ENCODE measurements at regions not wholly inside any gene's neighbourhood (a gene's known extent, or its start where the extent isn't known, plus 50 kb on each side); places are given as distances from the start of the nearest gene placed in this dataset.
"Not testable (repeated sequence)": the region's sequence is repeated elsewhere in the genome, so short reads cannot be mapped to it uniquely, and the experiment has no call there.

DNA sequence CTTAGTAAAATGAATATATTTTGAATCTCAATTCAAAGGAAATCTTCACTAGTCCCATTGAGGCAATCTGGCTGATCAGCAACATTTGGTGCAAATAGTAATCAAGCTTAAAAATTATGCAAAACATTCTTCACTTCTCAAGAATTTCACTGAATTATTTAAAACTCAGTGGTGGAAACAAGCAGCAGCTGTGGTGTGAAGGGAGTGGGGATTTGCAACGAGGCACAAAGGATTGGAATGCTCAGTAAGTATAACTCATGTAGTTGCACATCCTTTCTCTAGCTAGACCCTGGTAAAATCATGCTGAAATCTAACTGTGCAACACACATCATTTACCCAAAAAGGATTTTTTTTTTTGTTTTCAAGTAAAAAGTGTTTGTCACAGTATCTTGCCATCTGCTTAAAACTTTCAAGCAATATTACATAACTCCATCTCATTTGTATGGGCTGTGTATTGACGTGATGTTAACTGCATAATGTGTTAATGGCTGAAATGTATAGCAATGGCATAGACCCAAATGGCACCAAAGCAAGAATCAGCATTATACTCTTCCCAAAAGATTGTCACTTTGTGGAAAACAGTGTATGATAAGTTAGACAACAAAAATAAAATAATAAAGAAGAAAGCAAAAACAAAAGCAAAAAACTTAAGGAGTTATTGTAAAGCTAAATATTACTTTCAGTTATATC lies 816.6 kb downstream of the EPHA3 start:
- FAIRE-seq (no peak), DNase-seq (ENCODE audit: low spot score) (no peak)

DNA sequence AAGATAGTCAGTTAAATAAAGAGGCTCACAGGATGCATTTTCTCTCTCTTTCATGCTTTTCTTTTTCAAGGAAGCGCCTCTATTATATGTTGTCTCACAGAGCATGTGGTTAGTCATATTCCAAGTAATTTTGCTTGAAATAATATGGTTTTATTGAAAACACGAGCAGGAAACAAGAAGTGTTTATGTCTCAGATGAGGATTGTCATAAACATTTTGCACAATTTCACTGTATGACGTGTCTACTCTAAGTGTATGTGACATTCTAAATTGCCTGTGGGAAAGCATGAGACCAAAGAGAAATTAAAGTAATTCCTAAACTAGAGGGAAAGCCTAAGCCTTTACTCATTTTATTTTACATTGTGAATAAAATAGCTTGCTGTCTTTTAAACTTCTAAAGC lies 818.6 kb downstream of the EPHA3 start:
- FAIRE-seq = no peak
- DNase-seq (ENCODE audit: low spot score) = no peak

GRCh38 chr3:89932882-89933281 lies 825.5 kb downstream of the EPHA3 start:
- DNase-seq (ENCODE audit: low spot score) = no peak
- no peak for FAIRE-seq

- not testable (repeated sequence) for DNase-seq (ENCODE audit: low spot score); FAIRE-seq
These were observed 837.0 kb downstream of the EPHA3 start for GRCh38 chr3:89944461-89944860.

DNA sequence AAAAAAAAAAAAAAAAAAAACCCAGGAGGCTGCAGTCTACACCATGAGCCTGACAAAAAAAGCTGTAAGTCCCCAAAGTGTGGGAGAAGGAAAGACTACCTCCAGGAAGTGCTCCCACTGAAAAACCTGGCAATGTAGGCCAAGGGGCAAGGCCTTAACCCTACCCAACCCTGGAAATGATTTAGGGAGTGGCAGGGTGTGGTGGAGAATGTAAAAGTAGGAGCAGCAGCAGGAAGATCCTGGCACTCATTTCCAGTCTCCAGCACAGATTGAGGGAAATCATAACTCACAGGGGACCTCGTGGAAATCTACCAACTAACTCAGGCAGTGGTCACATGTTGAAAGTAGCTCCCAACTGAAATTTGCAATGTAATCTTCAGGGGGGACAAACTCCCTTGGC lies 839.5 kb downstream of the EPHA3 start:
- FAIRE-seq (no peak), DNase-seq (ENCODE audit: low spot score) (no peak)

- DNase-seq (ENCODE audit: low spot score) (no peak), FAIRE-seq (no peak)
These were observed 840.0 kb downstream of the EPHA3 start for GRCh38 chr3:89947337-89947954.

- FAIRE-seq (no peak), DNase-seq (ENCODE audit: low spot score) (no peak)
These were observed 840.6 kb downstream of the EPHA3 start for GRCh38 chr3:89948008-89948407.

DNA sequence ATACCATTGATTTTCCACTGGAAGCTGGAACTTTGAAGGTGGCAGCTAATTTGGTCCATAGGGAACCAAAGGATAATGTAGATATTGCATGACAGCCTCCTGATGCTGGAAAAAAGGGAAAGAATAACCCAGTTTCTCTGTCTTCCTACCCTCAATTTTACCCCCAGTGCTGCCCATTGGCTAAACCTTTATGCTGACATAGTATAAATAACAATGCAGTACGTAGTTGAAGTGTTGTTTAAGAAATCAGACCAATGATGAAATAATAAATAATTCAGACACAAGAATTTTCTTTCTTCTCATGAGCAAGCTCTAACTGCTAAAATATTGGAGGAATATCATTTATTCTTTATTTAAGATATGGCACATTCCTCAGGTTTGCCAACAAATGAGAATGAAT lies 843.4 kb downstream of the EPHA3 start:
- DNase-seq (ENCODE audit: low spot score) (no peak), FAIRE-seq (no peak)

DNA sequence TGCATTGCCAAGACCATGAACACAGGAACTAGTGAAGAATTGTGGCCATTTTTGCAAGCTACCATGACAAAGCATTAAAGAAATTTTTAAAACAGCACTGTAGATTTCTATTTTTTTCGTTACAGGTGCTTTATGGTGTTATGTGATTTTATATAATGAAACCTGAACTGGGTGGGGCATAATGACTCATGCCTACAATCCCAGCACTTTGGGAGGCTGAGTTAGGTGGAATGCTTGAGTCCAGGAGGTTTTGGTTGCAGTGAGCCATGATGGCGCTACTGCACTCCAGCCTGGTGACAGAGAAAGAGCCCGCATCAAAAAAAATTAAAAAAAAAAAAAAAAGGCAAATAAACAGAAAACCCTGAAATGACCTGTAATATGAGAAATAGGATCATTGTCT lies 846.7 kb downstream of the EPHA3 start:
- DNase-seq (ENCODE audit: low spot score) (no peak), FAIRE-seq (no peak)

DNA sequence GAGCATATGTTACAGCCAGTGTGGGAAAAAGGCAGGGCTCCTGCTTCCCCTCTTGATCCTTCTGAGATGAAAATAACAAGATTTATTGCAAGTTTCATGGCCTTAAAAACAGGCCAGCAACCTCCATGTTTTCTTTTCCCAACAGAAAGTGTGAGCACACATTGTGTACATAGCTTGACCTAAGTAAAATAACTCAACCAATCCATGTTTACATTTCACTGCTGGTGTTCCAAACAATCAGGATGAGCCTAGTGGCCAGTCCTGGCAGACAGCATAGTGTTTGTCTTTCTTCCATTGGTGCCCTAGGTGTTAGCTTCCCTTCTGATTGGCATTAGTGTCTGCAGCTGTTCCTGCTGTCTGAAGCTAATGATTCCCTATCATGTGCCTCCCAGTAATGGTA lies 847.7 kb downstream of the EPHA3 start:
- FAIRE-seq = no peak
- no peak for DNase-seq (ENCODE audit: low spot score)

- DNase-seq (ENCODE audit: low spot score) (no peak), FAIRE-seq (no peak)
These were observed 850.0 kb downstream of the EPHA3 start for GRCh38 chr3:89957451-89957850.

DNA sequence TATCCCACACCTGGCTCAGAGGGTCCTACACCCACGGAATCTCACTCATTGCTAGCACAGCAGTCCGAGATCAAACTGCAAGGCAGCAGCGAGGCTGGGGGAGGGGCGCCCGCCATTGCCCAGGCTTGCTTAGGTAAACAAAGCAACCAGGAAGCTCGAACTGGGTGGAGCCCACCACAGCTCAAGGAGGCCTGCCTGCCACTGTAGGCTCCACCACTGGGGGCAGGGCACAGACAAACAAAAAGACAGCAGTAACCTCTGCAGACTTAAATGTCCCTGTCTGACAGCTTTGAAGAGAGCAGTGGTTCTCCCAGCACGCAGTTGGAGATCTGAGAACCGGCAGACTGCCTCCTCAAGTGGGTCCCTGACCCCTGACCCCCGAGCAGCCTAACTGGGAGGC lies 850.7 kb downstream of the EPHA3 start:
- not testable (repeated sequence) for DNase-seq (ENCODE audit: low spot score); FAIRE-seq

DNA sequence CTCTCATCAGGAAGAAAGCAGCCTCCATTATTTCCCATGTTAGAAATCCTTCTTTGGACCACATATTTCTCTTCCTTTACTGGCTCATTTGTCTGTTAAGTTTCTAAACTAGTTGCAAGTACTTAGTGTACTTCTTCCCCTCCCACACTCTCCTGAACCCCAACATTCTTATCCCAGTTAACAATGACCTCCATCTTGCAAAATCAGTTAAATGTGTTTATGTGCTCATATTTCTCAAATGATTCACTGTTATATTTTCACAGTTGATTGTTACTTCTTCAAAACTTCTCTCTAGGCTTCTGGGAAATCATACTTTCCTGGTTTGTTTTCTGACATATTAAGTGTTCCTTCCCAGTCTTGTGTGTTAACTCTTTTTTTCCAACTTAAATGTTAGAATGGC lies 856.9 kb downstream of the EPHA3 start:
- FAIRE-seq (no peak), DNase-seq (ENCODE audit: low spot score) (no peak)

DNA sequence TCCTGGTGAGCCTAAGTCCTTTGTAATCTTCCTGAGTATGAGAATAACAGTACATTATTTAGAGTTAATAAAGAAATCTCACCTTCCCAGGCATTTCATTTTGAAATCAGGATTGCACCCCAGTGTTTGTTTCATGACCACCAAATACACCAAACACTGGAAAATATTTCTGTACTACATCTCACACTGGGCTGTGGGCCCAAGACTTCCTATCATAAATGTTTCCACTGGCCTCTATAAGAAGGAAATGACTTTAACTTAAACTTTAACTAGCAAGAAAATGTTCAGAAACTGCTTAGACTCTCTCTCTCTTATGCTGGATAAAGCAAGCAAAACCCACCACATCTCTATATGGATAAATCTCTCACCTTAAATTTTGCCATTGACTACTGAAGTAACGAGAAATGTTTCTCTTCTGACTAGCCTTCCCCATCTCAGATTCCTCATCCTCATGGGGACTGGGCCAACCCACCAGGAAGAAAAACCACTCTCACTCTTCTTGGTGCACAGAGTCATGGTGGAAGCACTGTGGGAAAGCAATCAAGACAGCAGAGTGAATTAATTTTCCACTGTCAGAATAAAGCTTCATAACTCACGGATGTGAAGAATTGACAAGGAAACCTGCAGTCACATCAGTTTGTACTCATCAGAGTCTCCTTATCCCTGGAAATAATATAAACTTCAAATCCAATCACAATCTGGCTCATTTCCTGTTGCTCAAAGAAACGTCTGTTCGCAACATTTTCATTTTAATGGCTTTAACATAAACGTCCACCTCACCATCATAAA lies 859.6 kb downstream of the EPHA3 start:
- DNase-seq (ENCODE audit: low spot score) (no peak), FAIRE-seq (no peak)

DNA sequence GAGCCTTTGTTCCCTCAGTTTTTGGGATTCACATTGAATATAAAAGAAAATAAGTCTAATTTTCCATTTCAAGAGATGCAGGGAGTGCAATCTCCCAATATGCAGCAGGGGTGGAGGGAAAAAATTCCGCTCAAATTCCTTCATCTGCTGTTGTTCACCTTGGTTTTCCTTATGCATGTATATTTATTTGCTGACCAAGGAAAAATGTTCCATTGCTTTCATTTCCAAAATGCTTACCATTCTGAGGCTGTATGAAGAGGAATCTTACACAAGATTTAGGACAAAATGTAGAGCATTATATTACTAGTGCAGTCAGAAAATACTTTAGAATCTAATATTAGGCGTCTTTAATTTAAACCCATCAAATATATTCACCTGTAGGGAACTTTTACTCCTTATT lies 863.9 kb downstream of the EPHA3 start:
- FAIRE-seq = no peak
- DNase-seq (ENCODE audit: low spot score) = no peak

GRCh38 chr3:89973156-89973555 lies 865.7 kb downstream of the EPHA3 start:
- DNase-seq (ENCODE audit: low spot score) (no peak), FAIRE-seq (no peak)

GRCh38 chr3:89974903-89975519 lies 867.6 kb downstream of the EPHA3 start:
- FAIRE-seq (no peak), DNase-seq (ENCODE audit: low spot score) (no peak)

- FAIRE-seq (no peak), DNase-seq (ENCODE audit: low spot score) (no peak)
These were observed 876.0 kb downstream of the EPHA3 start for GRCh38 chr3:89983449-89983848.

DNA sequence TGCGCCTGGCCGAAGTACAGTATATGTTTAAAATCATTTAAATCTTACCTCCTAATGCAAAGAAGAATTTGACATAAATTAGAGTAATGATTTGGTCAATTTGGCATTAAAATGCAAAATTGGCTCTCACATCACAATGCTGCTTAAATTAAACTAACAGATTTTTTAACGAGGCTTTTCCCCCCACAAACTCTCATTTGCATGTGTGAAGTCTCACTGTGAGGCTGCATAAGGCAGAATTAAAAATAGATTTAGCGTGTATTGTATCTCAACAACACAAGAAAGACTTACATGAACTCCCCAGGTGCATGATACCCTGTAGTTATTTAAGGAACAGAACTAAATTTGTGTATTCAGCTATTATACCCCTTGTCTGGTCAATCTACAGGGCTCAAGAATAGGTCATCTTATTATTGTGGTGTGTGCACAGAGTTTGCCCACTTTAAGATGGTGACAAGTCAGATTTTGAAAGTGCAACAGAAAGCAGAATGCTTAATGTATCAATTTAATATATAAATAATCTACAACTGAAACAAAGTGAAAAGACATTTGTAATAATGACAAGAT lies 897.9 kb downstream of the EPHA3 start:
- FAIRE-seq (no peak), DNase-seq (ENCODE audit: low spot score) (no peak)

GRCh38 chr3:90007778-90008499 lies 900.5 kb downstream of the EPHA3 start:
- FAIRE-seq (peak; percentile 17), DNase-seq (ENCODE audit: low spot score) (no peak)

GRCh38 chr3:90010341-90010740 lies 902.9 kb downstream of the EPHA3 start:
- peak; percentile 43 for DNase-seq (ENCODE audit: low spot score)
- FAIRE-seq = peak; percentile 85

Measured in urothelium cell line (cell line).